ENCODE measurements at regions not wholly inside any gene's neighbourhood (a gene's known extent, or its start where the extent isn't known, plus 50 kb on each side); places are given as distances from the start of the nearest gene placed in this dataset.

GRCh38 chr1:47660622-47661021, 222.8 kb downstream of the FOXD2 start:
- TF ChIP-seq CTCF (IDR thresholded peaks at IDR 0.05) = no peak
- TF ChIP-seq POLR2A (IDR thresholded peaks at IDR 0.05) = no peak

All from uterus (tissue), 2 donors.